IMR-90 (cell line): ENCODE measurements at regions not wholly inside any gene's neighbourhood (a gene's known extent, or its start where the extent isn't known, plus 50 kb on each side); places are given as distances from the start of the nearest gene placed in this dataset.

Experiments used
- ATAC-seq: fragments of 200-7000 bp; cut with Tn5 transposase; 2 replicates; pipeline ENCODE4 v1.9.1; 2020; ENCODE audit warnings: low read depth, mild to moderate bottlenecking, moderate library complexity
- BruUV-seq: library from RNA; stranded (reverse); fragments of 400-500 nt; replicated peaks from 2 replicates; lab custom pipeline; 2021; lab: Mats Ljungman, UMichigan
- CTCF ChIA-PET: fragments of 300-600 bp; formaldehyde crosslinking; extraction: SDS; loops from one replicate; lab custom pipeline; 2021; ENCODE audit warnings: antibody characterized with exemption; lab: Yijun Ruan, JAX
- POLR2A ChIA-PET: fragments of 300-600 bp; sonication (Branson Sonifier 250); formaldehyde crosslinking; loops from one replicate; lab custom pipeline; 2022; ENCODE audit warnings: antibody characterized with exemption; ENCODE audit not compliant: unreplicated experiment; lab: Charles Lee
- DNase-seq: peaks from one replicate; pipeline ENCODE4 v3.0.0; 2013
- H2AFZ ChIP-seq: replicated peaks from 2 replicates; pipeline ENCODE3; 2013; ENCODE audit warnings: low read length, mild to moderate bottlenecking; ENCODE audit not compliant: poor library complexity
- H2AK5ac ChIP-seq: 2 replicates; pipeline ENCODE4 v1.6.1; 2013; ENCODE audit warnings: low read depth, low read length, inconsistent platforms
- H2AK9ac ChIP-seq: replicated peaks from 2 replicates; pipeline ENCODE3; 2013; ENCODE audit warnings: mild to moderate bottlenecking, low read depth, low read length, moderate library complexity; ENCODE audit not compliant: poor library complexity
- H2BK120ac ChIP-seq: 2 replicates; pipeline ENCODE4 v1.6.1; 2013; ENCODE audit warnings: low read depth, low read length, inconsistent platforms
- H2BK15ac ChIP-seq: 3 replicates; pipeline ENCODE4 v1.6.1; 2013; ENCODE audit warnings: low read depth, low read length, inconsistent platforms
- H2BK20ac ChIP-seq: 2 replicates; pipeline ENCODE4 v1.6.1; 2013; ENCODE audit warnings: low read depth, mild to moderate bottlenecking, inconsistent platforms, low read length, moderate library complexity
- H2BK5ac ChIP-seq: 2 replicates; pipeline ENCODE4 v1.6.1; 2013; ENCODE audit warnings: mild to moderate bottlenecking, low read depth, low read length, inconsistent platforms; ENCODE audit not compliant: poor library complexity, severe bottlenecking
- H3K14ac ChIP-seq: replicated peaks from 2 replicates; pipeline ENCODE4 v1.6.1; 2013; ENCODE audit warnings: low read depth, low read length, inconsistent platforms
- H3K18ac ChIP-seq: 2 replicates; pipeline ENCODE4 v1.6.1; 2013; ENCODE audit warnings: low read depth, low read length, control low read depth
- H3K23ac ChIP-seq: 2 replicates; pipeline ENCODE4 v1.6.1; 2013; ENCODE audit warnings: low read depth, low read length, inconsistent platforms
- H3K27ac ChIP-seq: 2 replicates; pipeline ENCODE4 v1.5.1; 2013; ENCODE audit warnings: mild to moderate bottlenecking, control low read depth, low read length; ENCODE audit not compliant: insufficient read depth
- H3K27me3 ChIP-seq: 2 replicates; pipeline ENCODE4 v1.6.1; 2013; ENCODE audit warnings: low read length; ENCODE audit not compliant: control insufficient read depth, insufficient read depth
- H3K36me3 ChIP-seq: 2 replicates; pipeline ENCODE4 v1.6.1; 2013; ENCODE audit warnings: low read length, mixed read lengths; ENCODE audit not compliant: control insufficient read depth, insufficient read depth
- H3K4ac ChIP-seq: 2 replicates; pipeline ENCODE4 v1.6.1; 2013; ENCODE audit warnings: low read depth, low read length, inconsistent platforms
- H3K4me1 ChIP-seq: 2 replicates; pipeline ENCODE4 v1.6.1; 2013; ENCODE audit warnings: low read length, mixed read lengths; ENCODE audit not compliant: control insufficient read depth, insufficient read depth
- H3K4me2 ChIP-seq: 2 replicates; pipeline ENCODE4 v1.6.1; 2013; ENCODE audit warnings: low read depth, mild to moderate bottlenecking, control low read depth, low read length, moderate library complexity
- H3K4me3 ChIP-seq: 2 replicates; pipeline ENCODE4 v1.5.1; 2013; ENCODE audit warnings: low read depth, mild to moderate bottlenecking, control low read depth, low read length, moderate library complexity; ENCODE audit not compliant: insufficient read depth
- H3K56ac ChIP-seq: 2 replicates; pipeline ENCODE4 v1.6.1; 2013; ENCODE audit warnings: low read length, inconsistent platforms; ENCODE audit not compliant: insufficient read depth; ENCODE audit errors: extremely low read depth
- H3K79me1 ChIP-seq, 2 experiments: 2 replicates each; pipeline ENCODE4 v1.6.1; 2013; ENCODE audit warnings: low read length in 2 of 2, inconsistent platforms in 1 of 2, low read depth in 1 of 2
- H3K9ac ChIP-seq: 2 replicates; pipeline ENCODE4 v1.6.1; 2013; ENCODE audit warnings: low read depth, low read length, control low read depth
- H3K9me1 ChIP-seq: 2 replicates; pipeline ENCODE4 v1.6.1; 2013; ENCODE audit warnings: low read length, inconsistent platforms; ENCODE audit not compliant: insufficient read depth
- H3K9me3 ChIP-seq: 2 replicates; pipeline ENCODE4 v1.6.1; 2013; ENCODE audit warnings: low read length; ENCODE audit not compliant: control insufficient read depth, insufficient read depth
- H4K20me1 ChIP-seq: 2 replicates; pipeline ENCODE4 v1.6.1; 2013; ENCODE audit warnings: low read length, inconsistent platforms; ENCODE audit not compliant: insufficient read depth
- H4K5ac ChIP-seq: 2 replicates; pipeline ENCODE4 v1.6.1; 2013; ENCODE audit warnings: mild to moderate bottlenecking, low read depth, low read length, control low read depth
- H4K8ac ChIP-seq, 2 experiments: 2 replicates each; pipeline ENCODE4 v1.6.1; 2013; ENCODE audit warnings: low read depth in 2 of 2, low read length in 2 of 2, control low read depth in 1 of 2, inconsistent platforms in 1 of 2
- H4K91ac ChIP-seq: 2 replicates; pipeline ENCODE4 v1.6.1; 2013; ENCODE audit warnings: low read depth, low read length, inconsistent platforms; ENCODE audit not compliant: insufficient read depth
- POLR2A ChIP-seq: IDR thresholded peaks from 2 replicates; pipeline ENCODE4 v1.6.1; 2012; ENCODE audit warnings: mild to moderate bottlenecking, low read depth, low read length
- WGBS, 2 experiments: methylation state at CpG; one replicate each; pipeline versions ENCODE4 v1.1.5 to v1.1.7; 2013; ENCODE audit warnings: missing lambda C conversion rate in 2 of 2; ENCODE audit not compliant: insufficient read length in 1 of 2; ENCODE audit errors: extremely low coverage in 2 of 2; 5-methylcytosine and 5-hydroxymethylcytosine counted together
- dilution Hi-C: fragments of 300-500 bp; cut with HindIII; formaldehyde crosslinking; loops from one replicate; pipeline ENCODE4 v1.14.3; 2018; ENCODE audit warnings: low sequenced_read_pairs; ENCODE audit not compliant: unreplicated experiment
- in situ Hi-C: fragments of 300-500 bp; cut with MboI; formaldehyde crosslinking; loops from 3 replicates; pipeline ENCODE4 v1.14.3; 2019; ENCODE audit warnings: low sequenced_read_pairs, inconsistent platforms, mixed read lengths
- intact Hi-C: fragments of 100-400 bp; cut with micrococcal nuclease; formaldehyde crosslinking; loops from 2 replicates; pipeline ENCODE4 v1.10.0; 2022

- peaks cover 8% of the 10 kb centered on the region; the same call in 1 of the 2 replicates for H3K9me3 ChIP-seq
- H3K4me1 ChIP-seq, result no peaks in the 10 kb centered on the region
- DNase-seq, result no peak
- H3K9ac ChIP-seq, result no peak overlapping the region
- no peak overlapping the region for H2AK5ac ChIP-seq
- no peak overlapping the region for H4K8ac ChIP-seq
- no peak overlapping the region for H3K14ac ChIP-seq
- H3K9me1 ChIP-seq, result no peaks in the 10 kb centered on the region
- no peak overlapping the region for H3K56ac ChIP-seq
- no peak overlapping the region for H2BK20ac ChIP-seq
- H4K5ac ChIP-seq, result no peak overlapping the region
- H3K4ac ChIP-seq, result no peak overlapping the region
- CTCF ChIA-PET, result no interaction called here
- no TSS peak for BruUV-seq
- in situ Hi-C loops (no loop called here), intact Hi-C loops (no loop called here), dilution Hi-C loops (no loop called here)
- H2AFZ ChIP-seq, result no peak overlapping the region
- H3K4me3 ChIP-seq, result no peak overlapping the region
- H2BK120ac ChIP-seq, result no peak overlapping the region
- no peak overlapping the region for H2BK15ac ChIP-seq
- H3K4me2 ChIP-seq, result no peak overlapping the region
- POLR2A ChIA-PET, result no interaction called here
- H3K18ac ChIP-seq, result no peak overlapping the region
- no peak overlapping the region for H3K23ac ChIP-seq
- peaks cover 35% of the 10 kb centered on the region; the same call in 1 of the 2 replicates for H3K27me3 ChIP-seq
- no peak overlapping the region for H4K91ac ChIP-seq
- no peak overlapping the region for H3K27ac ChIP-seq
- no peaks in the 10 kb centered on the region for H3K36me3 ChIP-seq
- no peaks in the 10 kb centered on the region for H3K79me1 ChIP-seq
- WGBS, 2 experiments, result 100% methylated on average over 2 of the region's 32 CpGs; no CpG with 5 or more reads in 1 of the 2 experiments
- H2BK5ac ChIP-seq, result no peak overlapping the region
- no peak for TF ChIP-seq POLR2A
- no peak for ATAC-seq
- no peak overlapping the region for H2AK9ac ChIP-seq
- no peaks in the 10 kb centered on the region; the same call in 1 of the 2 replicates for H4K20me1 ChIP-seq
These were observed 83.9 kb upstream of the NKX1-1 start for GRCh38 chr4:1490011-1490653.
